Hypothalamus (tissue), 51 donors: ENCODE measurements at regions not wholly inside any gene's neighbourhood (a gene's known extent, or its start where the extent isn't known, plus 50 kb on each side); places are given as distances from the start of the nearest gene placed in this dataset.
A peak's percentile ranks its signal among the peaks of the same experiment; 100 is the strongest.
"Not testable (repeated sequence)": the region's sequence is repeated elsewhere in the genome, so short reads cannot be mapped to it uniquely, and the experiment has no call there.

Experiments
- DNase-seq, 51 donors: peaks; one replicate each; lab custom pipeline; 2025; lab: John Stamatoyannopoulos, UW

DNA sequence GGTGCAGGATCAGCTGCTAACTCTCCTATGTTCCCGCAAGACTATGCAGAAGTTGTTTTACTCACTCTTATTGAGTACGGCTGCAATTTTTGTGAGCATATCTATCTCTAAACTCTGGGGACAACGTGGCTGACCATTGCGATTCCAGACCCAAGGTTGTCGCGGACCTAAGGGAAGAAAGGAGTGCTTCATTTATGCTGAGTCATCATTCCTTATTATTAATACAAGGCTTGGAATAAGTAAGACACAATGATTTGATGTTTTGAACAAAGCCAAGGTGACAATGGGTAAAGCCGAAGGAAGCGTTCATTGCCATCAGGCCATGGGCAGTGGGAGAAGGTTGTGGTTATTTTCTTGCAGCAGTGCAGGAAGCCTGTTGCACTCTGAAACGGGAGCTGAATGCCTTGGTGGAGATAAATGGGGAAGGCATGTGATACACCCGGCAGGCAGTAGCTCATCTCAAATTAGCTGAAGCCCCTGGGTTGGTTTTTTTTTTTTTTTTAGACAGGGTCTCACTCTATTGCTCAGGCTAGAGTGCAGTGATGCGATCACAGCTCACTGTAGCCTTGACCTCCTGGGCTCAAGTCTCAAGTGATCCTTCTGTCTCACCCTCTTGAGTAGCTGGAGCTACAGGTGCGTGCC is 605.7 kb downstream of the TYW1 start:
- no peak for DNase-seq

DNA sequence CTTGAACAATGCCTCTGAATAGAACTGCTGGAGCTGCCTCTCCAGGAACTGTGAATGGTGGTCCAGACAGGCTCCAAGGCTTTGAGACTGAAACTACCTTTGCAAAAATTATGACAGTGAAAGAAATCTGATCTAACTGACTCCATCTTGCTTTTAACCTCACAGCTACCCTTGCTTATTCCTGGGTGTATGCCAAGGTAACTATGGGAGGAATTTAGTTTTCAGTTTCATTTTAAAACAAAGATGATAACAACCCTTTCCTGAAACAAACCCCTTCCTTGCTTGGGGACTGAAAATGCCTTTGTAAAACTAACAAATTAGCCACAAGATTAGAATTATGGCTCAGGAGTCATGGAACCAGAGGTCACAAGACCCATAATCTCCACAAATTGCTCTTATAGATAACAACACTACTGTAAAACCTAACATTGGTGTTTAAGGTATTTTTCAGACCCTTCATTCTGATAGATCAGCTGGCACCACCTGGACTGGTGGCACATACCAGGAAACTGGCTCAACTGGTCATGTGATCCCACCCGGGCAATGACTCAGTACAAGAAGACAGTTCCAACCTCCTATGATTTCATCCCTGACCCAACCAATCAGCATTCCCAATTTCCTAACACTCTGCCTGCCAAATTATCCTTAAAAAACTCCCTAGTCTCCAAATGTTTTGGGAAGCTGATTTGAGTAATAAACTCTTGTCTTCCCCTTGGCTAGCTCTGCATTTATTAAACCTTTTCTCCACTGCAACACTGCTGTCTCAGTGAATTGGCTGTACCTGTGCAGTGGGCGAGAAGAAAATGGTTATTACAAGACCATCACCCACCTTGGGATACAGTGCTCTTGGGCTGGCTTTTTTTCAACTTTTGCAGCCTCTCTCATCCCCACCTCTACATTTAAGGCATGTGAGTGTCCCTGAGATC is 608.1 kb downstream of the TYW1 start:
- no peak for DNase-seq

GRCh38 chr7:67608806-67609205 is 612.2 kb downstream of the TYW1 start:
- no peak for DNase-seq

DNA sequence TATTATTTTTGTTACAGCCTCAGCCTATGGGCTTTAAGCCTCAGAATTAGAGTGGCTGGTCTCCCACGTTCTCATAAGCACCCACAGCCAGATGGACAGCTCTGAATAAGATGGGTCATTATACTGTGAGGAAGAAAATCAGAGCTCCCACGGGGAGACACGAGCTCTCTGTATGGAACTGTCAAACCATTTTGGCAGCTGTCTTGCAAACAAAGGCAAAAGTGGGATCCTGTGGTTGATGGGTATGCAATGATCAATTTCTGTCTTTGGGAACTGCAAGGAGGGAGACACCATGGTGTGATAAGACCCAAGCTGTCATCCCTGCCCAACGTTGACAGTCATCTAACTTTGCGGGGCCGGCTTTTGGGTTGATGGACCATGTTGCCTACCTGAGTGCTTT is 614.3 kb downstream of the TYW1 start:
- no peak for DNase-seq

GRCh38 chr7:67614843-67615242 is 618.2 kb downstream of the TYW1 start:
- no peak for DNase-seq

GRCh38 chr7:67616517-67616916 is 619.9 kb downstream of the TYW1 start:
- no peak for DNase-seq

DNA sequence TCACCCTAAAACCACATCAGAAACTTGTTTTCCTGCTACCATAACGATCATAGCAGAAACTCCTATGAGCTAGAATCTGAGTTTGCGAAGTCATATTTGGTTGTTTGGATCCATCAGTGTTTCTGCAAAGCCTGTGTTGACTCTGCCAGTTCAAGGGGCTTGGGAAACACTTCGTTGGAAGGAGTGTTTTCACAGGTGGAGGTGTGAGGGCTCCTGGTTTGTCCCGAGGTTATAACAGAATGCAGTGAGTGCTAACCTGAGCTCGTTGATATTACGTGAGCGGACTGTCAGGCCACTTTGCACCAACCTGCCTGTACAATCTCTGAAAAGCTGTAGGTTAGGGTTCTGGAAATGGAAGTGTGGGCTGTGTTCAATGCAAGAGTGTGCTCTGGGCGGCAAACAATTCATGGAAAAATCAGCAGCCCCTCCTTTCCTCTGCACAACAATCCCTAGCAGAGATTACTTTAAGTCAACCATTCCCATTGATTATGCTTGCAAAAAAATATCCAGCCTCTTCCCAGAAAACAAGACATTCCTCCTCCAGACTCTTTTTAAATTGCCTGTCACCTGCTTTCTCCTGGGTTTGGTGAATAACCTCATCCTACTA is 622.0 kb downstream of the TYW1 start:
- DNase-seq, result no peak

DNA sequence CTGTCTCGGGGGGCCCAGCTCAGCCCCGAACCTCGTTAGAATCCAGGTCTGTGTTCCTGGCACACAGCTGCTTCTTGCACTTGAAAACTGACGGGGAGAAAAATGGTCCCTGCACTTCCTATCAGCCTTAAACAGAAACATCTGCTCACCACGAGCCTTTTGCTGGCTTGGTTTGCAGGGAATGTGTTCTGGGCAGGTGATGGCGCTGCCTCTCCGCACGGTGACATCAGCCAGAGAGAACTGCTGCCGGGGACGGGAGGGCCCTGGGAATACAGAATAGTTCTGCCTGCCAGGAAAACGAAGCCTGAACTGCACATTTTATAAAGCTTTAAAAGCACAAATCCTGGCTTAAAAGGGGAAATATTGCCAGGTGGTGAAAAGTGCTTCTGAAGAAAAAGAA is 622.5 kb downstream of the TYW1 start:
- DNase-seq, result peak in 20 of 51 donors; percentile 1 to 62 (median 7)

DNA sequence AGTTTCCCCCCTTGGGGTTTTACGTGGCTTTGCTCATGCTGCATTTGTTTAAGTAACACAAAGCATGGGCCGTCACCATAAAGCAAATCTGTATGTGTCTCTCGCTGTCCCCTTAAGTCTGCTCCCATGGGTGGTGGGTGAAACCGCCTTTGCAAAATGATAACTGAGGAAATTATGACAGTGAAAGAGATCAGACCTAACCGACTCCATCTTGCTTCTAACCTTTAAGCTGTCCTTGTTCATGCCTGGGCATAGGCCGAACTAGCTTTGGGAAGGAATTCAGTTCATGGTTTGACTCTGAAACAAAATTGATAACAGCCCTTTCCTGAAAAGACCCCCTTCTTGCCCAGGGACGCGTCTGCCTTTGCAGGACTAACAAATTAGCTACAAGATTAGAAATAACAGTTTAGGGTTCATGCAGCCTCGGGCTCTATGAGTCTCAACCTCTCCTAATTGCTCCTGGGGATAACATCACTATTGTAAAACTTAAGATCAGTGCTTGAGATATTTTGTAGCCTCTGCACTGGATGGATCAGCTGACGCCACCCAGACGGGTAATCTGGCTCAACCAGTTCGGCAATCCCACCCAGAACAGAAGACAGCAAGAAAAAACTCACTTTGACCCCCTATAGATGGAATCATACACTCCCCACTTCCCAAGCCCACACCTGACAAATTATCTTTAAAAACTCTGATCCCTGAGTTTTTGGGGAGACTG is 623.7 kb downstream of the TYW1 start:
- DNase-seq, result no peak

GRCh38 chr7:67621704-67622103 is 625.1 kb downstream of the TYW1 start:
- no peak for DNase-seq

DNA sequence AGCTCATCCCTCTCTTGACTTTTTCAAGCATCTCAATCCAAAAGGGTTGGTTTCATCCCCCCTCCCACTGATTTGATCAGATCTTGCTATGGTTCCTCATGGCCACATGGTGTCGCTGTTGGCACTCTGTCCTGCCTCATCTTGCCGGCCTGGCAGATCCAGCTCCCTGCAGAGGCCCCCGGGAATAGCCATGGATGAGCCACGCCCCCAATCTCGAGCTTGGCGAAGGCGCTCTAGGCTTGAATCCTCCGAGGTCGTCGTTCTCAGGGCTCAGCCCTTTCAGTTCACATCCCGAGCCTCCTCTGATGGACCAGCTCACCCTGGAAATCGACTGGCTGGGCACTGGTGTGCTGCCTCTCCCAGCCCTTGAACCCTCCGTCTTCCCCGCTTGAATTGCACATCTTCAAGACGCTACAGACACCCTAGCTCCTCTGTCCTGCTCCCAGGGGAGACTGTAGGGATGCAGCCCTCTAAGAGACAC is 628.7 kb downstream of the TYW1 start:
- peak; percentile 0 to 75 (median 44) for DNase-seq

GRCh38 chr7:67631476-67631875 is 634.8 kb downstream of the TYW1 start:
- DNase-seq, result peak in 4 of 51 donors; percentile 2 to 39 (median 4)

- DNase-seq, result no peak
Observed at GRCh38 chr7:67635271-67635670, 638.6 kb downstream of the TYW1 start.

DNA sequence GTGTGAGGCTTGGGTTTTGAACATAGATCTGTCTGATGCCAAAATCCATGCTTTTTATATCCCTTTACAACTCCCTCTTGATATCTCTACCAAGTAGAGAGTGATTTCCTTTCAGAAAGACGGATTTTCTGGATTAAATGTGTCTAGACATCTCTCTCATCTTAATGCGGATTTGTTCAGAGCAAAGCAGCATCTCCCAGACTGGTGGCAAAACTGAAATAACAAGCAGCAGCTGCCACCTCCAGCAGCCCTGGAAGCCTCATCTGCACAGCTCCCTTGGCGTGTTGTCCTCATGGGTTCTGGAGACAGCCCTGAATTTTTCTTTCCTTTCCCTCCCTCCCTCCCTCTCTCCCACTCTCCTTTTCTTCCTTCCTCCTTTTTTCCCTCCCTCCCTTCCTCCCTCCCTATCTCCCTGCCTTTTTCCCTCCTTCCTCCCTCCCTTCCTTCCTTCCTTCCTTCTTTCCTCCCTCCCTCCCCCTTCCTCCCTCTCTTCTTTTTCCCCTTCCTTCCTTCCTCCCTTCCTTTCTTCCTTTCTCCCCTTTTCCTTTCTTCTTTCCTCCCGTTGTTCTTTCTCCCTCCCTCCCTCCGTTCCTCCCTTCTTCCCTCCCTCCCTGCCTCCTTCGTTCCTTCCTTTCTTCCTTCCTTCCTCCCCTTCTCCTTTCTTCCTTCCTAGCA is 639.9 kb downstream of the TYW1 start:
- no peak for DNase-seq

DNA sequence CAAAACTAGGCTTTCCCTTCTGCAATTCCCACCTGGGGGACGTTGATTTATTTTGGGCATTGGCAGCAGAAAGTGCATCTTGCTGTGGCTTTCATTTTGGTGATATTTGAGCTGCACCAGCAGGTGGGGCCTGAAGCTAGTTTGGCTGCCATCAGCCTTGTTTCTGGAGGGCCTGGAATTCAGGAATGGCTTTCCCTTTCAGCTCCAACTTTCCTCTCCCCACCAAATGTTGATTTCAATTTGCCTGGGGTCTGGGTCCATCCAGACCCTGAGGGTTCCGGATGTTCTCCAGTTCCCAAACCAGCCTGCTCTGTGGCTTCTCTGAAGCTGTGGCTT is 640.4 kb downstream of the TYW1 start:
- DNase-seq, result no peak

GRCh38 chr7:67642542-67642941 is 645.9 kb downstream of the TYW1 start:
- not testable (repeated sequence) for DNase-seq

GRCh38 chr7:67644151-67644550 is 647.5 kb downstream of the TYW1 start:
- no peak for DNase-seq

- DNase-seq, result no peak
Observed at GRCh38 chr7:67652937-67653336, 656.3 kb downstream of the TYW1 start.

DNA sequence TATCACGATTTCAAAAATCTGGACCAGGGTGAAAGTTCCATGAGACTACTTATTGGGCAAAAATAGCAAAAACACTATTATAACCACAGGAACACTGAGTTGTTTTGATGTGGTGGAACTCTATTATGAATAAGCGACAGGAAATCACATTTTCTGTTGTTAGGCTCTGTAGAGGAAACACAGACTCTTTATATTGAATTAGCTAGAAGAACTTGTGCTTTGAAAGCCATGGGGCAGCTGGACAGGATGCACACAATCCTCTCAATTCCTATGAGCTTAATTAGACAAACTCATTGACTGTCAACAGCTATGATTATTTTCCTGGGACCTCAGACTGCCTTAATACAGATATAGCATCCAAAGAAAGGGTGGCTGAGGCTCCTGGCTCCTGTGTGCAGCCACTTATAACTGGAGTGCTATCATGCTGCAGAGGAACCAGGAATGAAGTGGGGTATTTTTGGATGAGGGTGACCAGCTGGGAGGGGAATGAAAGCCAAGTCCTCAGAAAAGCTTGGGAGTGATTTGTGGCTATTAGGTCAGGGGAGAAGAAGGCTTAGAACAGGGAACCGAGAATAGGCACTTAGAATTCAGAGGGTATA is 657.3 kb downstream of the TYW1 start:
- DNase-seq, result no peak

DNA sequence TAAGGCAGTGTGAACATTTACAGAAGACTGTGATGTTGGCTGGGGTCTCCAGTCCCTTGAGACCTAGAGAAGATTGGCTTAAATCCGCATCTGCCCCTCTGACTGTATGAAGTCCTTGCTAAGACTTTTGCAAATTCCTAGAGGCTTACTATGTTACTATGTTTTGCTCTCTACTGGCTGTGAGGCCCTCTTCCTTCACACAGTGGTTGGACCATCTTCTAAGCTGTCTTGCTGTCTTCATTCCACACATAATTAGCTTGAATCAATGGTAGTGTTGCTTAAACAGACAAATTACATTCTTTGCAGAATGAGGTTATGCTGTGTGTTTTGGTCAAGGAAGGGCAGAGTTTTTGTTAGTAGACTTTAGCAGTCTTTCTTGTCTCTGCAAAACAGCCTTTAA is 658.0 kb downstream of the TYW1 start:
- DNase-seq, result no peak
